WTC11 (cell line): ENCODE measurements at regions not wholly inside any gene's neighbourhood (a gene's known extent, or its start where the extent isn't known, plus 50 kb on each side); places are given as distances from the start of the nearest gene placed in this dataset.

ENCODE experiments used
- ATAC-seq: fragments of 200-7000 bp; cut with Tn5 transposase; 2 replicates; pipeline ENCODE4 v1.10.0; 2021; ENCODE audit warnings: mild to moderate bottlenecking, moderate library complexity
- CTCF ChIA-PET: fragments of 300-600 bp; sonication (Branson Sonifier 250); formaldehyde crosslinking; loops from one replicate; lab custom pipeline; 2021; ENCODE audit warnings: antibody characterized with exemption; lab: Charles Lee
- POLR2A ChIA-PET: fragments of 350-600 bp; sonication (Branson Sonifier 250); formaldehyde crosslinking; loops from one replicate; lab custom pipeline; 2021; ENCODE audit warnings: antibody characterized with exemption; lab: Charles Lee
- DNase-seq: peaks from one replicate; pipeline ENCODE4 v3.0.0; 2021; ENCODE audit warnings: low spot score
- H3K27ac Mint-ChIP-seq: 2 replicates; pipeline ENCODE4 v1.8.0; 2021; ENCODE audit warnings: mixed read lengths
- H3K27me3 Mint-ChIP-seq: 2 replicates; pipeline ENCODE4 v1.8.0; 2021; ENCODE audit warnings: low read depth, mild to moderate bottlenecking, moderate library complexity, mixed read lengths
- H3K36me3 Mint-ChIP-seq: 2 replicates; pipeline ENCODE4 v1.8.0; 2021; ENCODE audit warnings: mixed read lengths
- H3K4me1 Mint-ChIP-seq: 2 replicates; pipeline ENCODE4 v1.8.0; 2022; ENCODE audit warnings: mixed read lengths
- H3K4me3 Mint-ChIP-seq: 2 replicates; pipeline ENCODE4 v1.8.0; 2021; ENCODE audit warnings: mild to moderate bottlenecking, moderate library complexity, mixed read lengths
- H3K9me3 Mint-ChIP-seq: 2 replicates; pipeline ENCODE4 v1.8.0; 2021; ENCODE audit warnings: mixed read lengths
- CBFB ChIP-seq: sonication (generic); formaldehyde crosslinking; IDR thresholded peaks from 2 replicates; pipeline ENCODE4 v1.8.1; 2022; ENCODE audit warnings: mild to moderate bottlenecking, low read depth, missing genetic modification reagents
- ELF4 ChIP-seq: sonication (generic); formaldehyde crosslinking; IDR thresholded peaks from 2 replicates; pipeline ENCODE4 v1.8.1; 2022; ENCODE audit warnings: low read depth, mild to moderate bottlenecking, moderate library complexity, missing genetic modification reagents
- MYBL2 ChIP-seq: sonication (generic); formaldehyde crosslinking; IDR thresholded peaks from 2 replicates; pipeline ENCODE4 v1.8.1; 2023; ENCODE audit warnings: mild to moderate bottlenecking, moderate library complexity, missing genetic modification reagents
- NFYB ChIP-seq: sonication (generic); formaldehyde crosslinking; conservative IDR thresholded peaks from 2 replicates; pipeline ENCODE4 v1.8.0; 2022; ENCODE audit warnings: low read depth, missing genetic modification reagents
- NR3C1 ChIP-seq: sonication (generic); formaldehyde crosslinking; conservative IDR thresholded peaks from 2 replicates; pipeline ENCODE4 v1.8.1; 2023; ENCODE audit warnings: low read depth, mild to moderate bottlenecking, missing genetic modification reagents
- TF ChIP-seq, protein P1 (sequence below): fragments of 250-450 bp; sonication (Bioruptor Pico); IDR thresholded peaks from 2 replicates; pipeline ENCODE4 v1.9.0; 2021; ENCODE audit warnings: mild to moderate bottlenecking
- TF ChIP-seq, protein P2 (sequence below): sonication (generic); formaldehyde crosslinking; conservative IDR thresholded peaks from 2 replicates; pipeline ENCODE4 v1.8.1; 2022; ENCODE audit warnings: mild to moderate bottlenecking, missing genetic modification reagents
- TF ChIP-seq, protein P3 (sequence below): sonication (generic); formaldehyde crosslinking; IDR thresholded peaks from 2 replicates; pipeline ENCODE4 v1.8.1; 2022; ENCODE audit warnings: mild to moderate bottlenecking, missing genetic modification reagents, moderate library complexity, borderline replicate concordance
- TF ChIP-seq, protein P4 (sequence below): fragments of 250-450 bp; sonication (Bioruptor Pico); IDR thresholded peaks from 2 replicates; pipeline ENCODE4 v1.9.0; 2021; ENCODE audit warnings: mild to moderate bottlenecking
- TF ChIP-seq, protein P5 (sequence below): sonication (generic); formaldehyde crosslinking; IDR thresholded peaks from 2 replicates; pipeline ENCODE4 v1.8.0; 2023; ENCODE audit warnings: missing genetic modification reagents
- TF ChIP-seq, protein P6 (sequence below): sonication (generic); formaldehyde crosslinking; IDR thresholded peaks from 2 replicates; pipeline ENCODE4 v1.8.1; 2022; ENCODE audit warnings: mild to moderate bottlenecking, moderate library complexity, missing genetic modification reagents
- TF ChIP-seq, protein P7 (sequence below): sonication (generic); formaldehyde crosslinking; IDR thresholded peaks from 2 replicates; pipeline ENCODE4 v1.8.0; 2023; ENCODE audit warnings: mild to moderate bottlenecking, missing genetic modification reagents

DNA sequence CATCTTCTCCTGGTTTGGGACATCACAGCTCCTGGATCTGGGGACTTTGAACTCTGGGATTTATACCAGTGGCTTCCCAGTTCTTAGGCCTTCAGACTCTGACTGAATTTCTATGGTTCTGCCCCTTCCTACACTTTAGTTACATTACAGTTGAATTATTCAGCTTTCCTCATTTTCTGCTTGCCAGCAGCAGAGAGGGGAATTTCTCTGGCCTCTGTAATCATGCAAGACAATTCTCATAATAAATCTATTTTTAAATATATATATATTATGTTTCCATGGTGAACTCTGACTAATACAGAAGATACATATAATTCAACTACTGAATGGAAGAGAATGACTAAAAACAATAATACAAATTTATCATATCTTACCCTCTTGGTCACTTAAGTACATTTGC lies 1478.6 kb upstream of the ACVR2A start (continued):
- TF ChIP-seq, protein P1, sequence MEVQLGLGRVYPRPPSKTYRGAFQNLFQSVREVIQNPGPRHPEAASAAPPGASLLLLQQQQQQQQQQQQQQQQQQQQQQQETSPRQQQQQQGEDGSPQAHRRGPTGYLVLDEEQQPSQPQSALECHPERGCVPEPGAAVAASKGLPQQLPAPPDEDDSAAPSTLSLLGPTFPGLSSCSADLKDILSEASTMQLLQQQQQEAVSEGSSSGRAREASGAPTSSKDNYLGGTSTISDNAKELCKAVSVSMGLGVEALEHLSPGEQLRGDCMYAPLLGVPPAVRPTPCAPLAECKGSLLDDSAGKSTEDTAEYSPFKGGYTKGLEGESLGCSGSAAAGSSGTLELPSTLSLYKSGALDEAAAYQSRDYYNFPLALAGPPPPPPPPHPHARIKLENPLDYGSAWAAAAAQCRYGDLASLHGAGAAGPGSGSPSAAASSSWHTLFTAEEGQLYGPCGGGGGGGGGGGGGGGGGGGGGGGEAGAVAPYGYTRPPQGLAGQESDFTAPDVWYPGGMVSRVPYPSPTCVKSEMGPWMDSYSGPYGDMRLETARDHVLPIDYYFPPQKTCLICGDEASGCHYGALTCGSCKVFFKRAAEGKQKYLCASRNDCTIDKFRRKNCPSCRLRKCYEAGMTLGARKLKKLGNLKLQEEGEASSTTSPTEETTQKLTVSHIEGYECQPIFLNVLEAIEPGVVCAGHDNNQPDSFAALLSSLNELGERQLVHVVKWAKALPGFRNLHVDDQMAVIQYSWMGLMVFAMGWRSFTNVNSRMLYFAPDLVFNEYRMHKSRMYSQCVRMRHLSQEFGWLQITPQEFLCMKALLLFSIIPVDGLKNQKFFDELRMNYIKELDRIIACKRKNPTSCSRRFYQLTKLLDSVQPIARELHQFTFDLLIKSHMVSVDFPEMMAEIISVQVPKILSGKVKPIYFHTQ, result no peak
- TF ChIP-seq, protein P2, sequence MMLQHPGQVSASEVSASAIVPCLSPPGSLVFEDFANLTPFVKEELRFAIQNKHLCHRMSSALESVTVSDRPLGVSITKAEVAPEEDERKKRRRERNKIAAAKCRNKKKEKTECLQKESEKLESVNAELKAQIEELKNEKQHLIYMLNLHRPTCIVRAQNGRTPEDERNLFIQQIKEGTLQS, result no peak

DNA sequence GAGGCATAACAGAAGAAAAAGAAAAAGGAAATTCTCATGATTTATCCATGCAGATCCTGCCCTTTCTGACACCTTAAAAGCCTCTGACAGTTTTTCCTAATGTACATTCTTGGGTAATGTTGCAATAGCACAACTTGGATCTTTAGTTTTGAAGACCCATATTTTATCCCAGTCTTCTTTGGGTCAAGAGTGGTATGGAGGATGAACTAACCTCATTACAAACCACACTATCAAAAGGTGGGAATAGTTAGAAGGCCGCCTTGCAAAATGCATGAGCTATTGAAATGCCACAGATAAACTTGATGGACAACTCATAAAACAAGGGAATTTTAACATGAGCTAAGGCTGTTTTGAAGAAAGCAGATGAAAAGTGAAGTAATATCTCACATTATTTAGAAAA lies 1479.8 kb upstream of the ACVR2A start:
- ChIA-PET POLR2A (no interaction called here), CTCF (no interaction called here)
- Mint-ChIP-seq H3K27me3 (no peaks in the 10 kb centered on the region), H3K4me1 (no peaks in the 10 kb centered on the region), H3K9me3 (peaks cover 7% of the 10 kb centered on the region)
- ATAC-seq, result no peak
- TF ChIP-seq, protein P3, sequence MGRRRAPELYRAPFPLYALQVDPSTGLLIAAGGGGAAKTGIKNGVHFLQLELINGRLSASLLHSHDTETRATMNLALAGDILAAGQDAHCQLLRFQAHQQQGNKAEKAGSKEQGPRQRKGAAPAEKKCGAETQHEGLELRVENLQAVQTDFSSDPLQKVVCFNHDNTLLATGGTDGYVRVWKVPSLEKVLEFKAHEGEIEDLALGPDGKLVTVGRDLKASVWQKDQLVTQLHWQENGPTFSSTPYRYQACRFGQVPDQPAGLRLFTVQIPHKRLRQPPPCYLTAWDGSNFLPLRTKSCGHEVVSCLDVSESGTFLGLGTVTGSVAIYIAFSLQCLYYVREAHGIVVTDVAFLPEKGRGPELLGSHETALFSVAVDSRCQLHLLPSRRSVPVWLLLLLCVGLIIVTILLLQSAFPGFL, result no peak
- TF ChIP-seq, all 79 proteins: peak for 0
- H3K27ac Mint-ChIP-seq, result no peak overlapping the region
- DNase-seq, result no peak
- H3K4me3 Mint-ChIP-seq, result no peak overlapping the region
- no peaks in the 10 kb centered on the region; the same call in 1 of the 2 replicates for H3K36me3 Mint-ChIP-seq

DNA sequence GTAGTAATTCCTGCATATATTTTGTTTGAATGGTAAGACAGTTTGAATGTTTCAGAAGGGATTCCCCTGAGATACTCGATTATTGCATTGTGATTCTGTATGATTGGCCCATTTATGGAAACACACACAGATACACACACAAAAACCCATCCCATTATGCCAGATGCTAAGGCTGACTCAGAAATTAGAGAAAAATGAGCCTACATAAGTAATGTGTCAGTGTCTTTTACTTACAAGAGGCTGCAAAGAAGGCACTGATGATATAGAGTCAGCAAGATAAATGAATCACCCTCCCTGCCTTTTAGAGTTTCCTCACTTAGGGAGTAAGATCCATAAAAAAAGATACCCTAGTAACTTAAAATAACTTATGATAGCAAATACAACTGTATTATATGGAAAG lies 1481.1 kb upstream of the ACVR2A start:
- DNase-seq (no peak), ATAC-seq (no peak)
- no peak for TF ChIP-seq NR3C1 (CRISPR knock-in tag)
- ChIA-PET CTCF (no interaction called here), POLR2A (no interaction called here)
- H3K9me3 Mint-ChIP-seq, result peaks cover 12% of the 10 kb centered on the region
- H3K4me3 Mint-ChIP-seq, result no peak overlapping the region
- no peak overlapping the region for H3K27ac Mint-ChIP-seq
- H3K36me3 Mint-ChIP-seq, result peaks cover 4% of the 10 kb centered on the region
- H3K27me3 Mint-ChIP-seq, result no peaks in the 10 kb centered on the region
- H3K4me1 Mint-ChIP-seq, result no peaks in the 10 kb centered on the region

DNA sequence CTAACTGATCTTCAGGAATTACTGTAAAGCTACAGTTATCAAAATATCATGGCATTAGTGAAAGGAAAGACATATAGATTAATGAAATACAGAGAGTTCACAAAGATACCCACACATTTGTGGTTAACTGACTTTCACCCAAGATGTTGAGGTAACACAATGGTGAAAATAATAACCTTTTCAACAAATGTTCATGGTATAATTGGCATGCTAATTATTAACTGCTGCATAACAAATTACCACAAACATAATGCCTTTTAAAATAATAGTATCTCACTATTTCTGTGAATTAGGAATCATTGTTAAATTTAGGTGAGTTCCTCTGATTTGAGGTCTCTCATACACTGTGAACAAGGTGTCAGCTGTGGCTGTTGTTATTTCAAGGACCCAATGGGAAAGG lies 1493.1 kb upstream of the ACVR2A start:
- ChIA-PET CTCF (no interaction called here), POLR2A (interaction anchor here (0.6 kb wide), 1 partner anchor 307 kb away, joined by 5 read pairs; no protein-coding TSS in a partner anchor)
- no peaks in the 10 kb centered on the region for H3K36me3 Mint-ChIP-seq
- no peak overlapping the region for H3K4me3 Mint-ChIP-seq
- no peak for DNase-seq
- H3K27ac Mint-ChIP-seq, result no peak overlapping the region
- no peaks in the 10 kb centered on the region for H3K4me1 Mint-ChIP-seq
- no peaks in the 10 kb centered on the region for H3K9me3 Mint-ChIP-seq
- ATAC-seq, result no peak
- TF ChIP-seq CBFB (CRISPR knock-in tag), result no peak
- TF ChIP-seq, protein P4, sequence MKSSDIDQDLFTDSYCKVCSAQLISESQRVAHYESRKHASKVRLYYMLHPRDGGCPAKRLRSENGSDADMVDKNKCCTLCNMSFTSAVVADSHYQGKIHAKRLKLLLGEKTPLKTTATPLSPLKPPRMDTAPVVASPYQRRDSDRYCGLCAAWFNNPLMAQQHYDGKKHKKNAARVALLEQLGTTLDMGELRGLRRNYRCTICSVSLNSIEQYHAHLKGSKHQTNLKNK (CRISPR knock-in tag), result no peak
- TF ChIP-seq, protein P5, sequence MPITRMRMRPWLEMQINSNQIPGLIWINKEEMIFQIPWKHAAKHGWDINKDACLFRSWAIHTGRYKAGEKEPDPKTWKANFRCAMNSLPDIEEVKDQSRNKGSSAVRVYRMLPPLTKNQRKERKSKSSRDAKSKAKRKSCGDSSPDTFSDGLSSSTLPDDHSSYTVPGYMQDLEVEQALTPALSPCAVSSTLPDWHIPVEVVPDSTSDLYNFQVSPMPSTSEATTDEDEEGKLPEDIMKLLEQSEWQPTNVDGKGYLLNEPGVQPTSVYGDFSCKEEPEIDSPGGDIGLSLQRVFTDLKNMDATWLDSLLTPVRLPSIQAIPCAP (CRISPR knock-in tag), result no peak
- TF ChIP-seq, protein P6, sequence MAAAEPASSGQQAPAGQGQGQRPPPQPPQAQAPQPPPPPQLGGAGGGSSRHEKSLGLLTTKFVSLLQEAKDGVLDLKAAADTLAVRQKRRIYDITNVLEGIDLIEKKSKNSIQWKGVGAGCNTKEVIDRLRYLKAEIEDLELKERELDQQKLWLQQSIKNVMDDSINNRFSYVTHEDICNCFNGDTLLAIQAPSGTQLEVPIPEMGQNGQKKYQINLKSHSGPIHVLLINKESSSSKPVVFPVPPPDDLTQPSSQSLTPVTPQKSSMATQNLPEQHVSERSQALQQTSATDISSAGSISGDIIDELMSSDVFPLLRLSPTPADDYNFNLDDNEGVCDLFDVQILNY (CRISPR knock-in tag), result no peak
- TF ChIP-seq MYBL2 (CRISPR knock-in tag), result no peak
- H3K27me3 Mint-ChIP-seq, result no peaks in the 10 kb centered on the region

DNA sequence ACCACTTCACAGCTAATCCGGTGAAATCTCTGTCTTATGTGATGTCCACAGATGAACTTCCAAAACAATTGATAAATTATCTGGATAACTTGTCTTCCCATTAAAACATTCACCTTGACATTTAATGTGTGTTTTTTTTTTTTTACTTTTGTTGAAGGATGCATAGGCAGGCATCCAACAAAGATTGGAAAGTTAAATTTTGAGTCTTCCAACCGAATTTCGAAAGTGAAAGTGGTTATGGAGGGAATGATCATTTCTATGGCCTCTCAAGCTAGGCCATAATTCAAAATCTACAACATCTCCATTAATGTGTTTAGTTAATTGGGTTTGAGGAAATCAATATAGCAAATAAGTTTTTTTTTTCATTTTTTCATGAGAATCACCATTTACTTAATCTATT lies 1495.5 kb upstream of the ACVR2A start:
- ChIA-PET CTCF (no interaction called here), POLR2A (no interaction called here)
- peaks cover under 1% of the 10 kb centered on the region for H3K4me1 Mint-ChIP-seq
- no peak for DNase-seq
- H3K4me3 Mint-ChIP-seq, result no peak overlapping the region
- no peaks in the 10 kb centered on the region for H3K36me3 Mint-ChIP-seq
- no peaks in the 10 kb centered on the region for H3K27me3 Mint-ChIP-seq
- no peaks in the 10 kb centered on the region for H3K9me3 Mint-ChIP-seq
- no peak overlapping the region for H3K27ac Mint-ChIP-seq
- TF ChIP-seq, protein P7, sequence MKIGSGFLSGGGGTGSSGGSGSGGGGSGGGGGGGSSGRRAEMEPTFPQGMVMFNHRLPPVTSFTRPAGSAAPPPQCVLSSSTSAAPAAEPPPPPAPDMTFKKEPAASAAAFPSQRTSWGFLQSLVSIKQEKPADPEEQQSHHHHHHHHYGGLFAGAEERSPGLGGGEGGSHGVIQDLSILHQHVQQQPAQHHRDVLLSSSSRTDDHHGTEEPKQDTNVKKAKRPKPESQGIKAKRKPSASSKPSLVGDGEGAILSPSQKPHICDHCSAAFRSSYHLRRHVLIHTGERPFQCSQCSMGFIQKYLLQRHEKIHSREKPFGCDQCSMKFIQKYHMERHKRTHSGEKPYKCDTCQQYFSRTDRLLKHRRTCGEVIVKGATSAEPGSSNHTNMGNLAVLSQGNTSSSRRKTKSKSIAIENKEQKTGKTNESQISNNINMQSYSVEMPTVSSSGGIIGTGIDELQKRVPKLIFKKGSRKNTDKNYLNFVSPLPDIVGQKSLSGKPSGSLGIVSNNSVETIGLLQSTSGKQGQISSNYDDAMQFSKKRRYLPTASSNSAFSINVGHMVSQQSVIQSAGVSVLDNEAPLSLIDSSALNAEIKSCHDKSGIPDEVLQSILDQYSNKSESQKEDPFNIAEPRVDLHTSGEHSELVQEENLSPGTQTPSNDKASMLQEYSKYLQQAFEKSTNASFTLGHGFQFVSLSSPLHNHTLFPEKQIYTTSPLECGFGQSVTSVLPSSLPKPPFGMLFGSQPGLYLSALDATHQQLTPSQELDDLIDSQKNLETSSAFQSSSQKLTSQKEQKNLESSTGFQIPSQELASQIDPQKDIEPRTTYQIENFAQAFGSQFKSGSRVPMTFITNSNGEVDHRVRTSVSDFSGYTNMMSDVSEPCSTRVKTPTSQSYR (CRISPR knock-in tag), result no peak
- TF ChIP-seq ELF4 (CRISPR knock-in tag), result no peak
- TF ChIP-seq NFYB (CRISPR knock-in tag), result no peak
- ATAC-seq, result no peak
